GM23248 (cell line): ENCODE measurements at regions not wholly inside any gene's neighbourhood (a gene's known extent, or its start where the extent isn't known, plus 50 kb on each side); places are given as distances from the start of the nearest gene placed in this dataset.
"Not testable (repeated sequence)": the region's sequence is repeated elsewhere in the genome, so short reads cannot be mapped to it uniquely, and the experiment has no call there.

Source experiments
- DNase-seq: peaks from one replicate; pipeline ENCODE4 v3.0.0-alpha.2; 2015
- H2AFZ ChIP-seq: fragments of 200-600 bp; sonication (generic); 2 replicates; pipeline ENCODE4 v1.6.1; 2016; ENCODE audit warnings: antibody characterized with exemption
- H3F3A ChIP-seq: fragments of 200-600 bp; sonication (generic); 2 replicates; pipeline ENCODE4 v1.6.1; 2016; ENCODE audit warnings: mild to moderate bottlenecking, antibody characterized with exemption, mixed run types; ENCODE audit not compliant: insufficient read depth
- H3K27ac ChIP-seq: fragments of 200-600 bp; sonication (generic); 2 replicates; pipeline ENCODE4 v1.5.1; 2016; ENCODE audit warnings: mild to moderate bottlenecking
- H3K27me3 ChIP-seq: fragments of 200-600 bp; sonication (generic); replicated peaks from 2 replicates; pipeline ENCODE4 v1.6.1; 2016; ENCODE audit warnings: mild to moderate bottlenecking; ENCODE audit not compliant: insufficient read depth
- H3K36me3 ChIP-seq: fragments of 200-600 bp; sonication (generic); 2 replicates; pipeline ENCODE4 v1.6.1; 2016; ENCODE audit warnings: low read depth, mild to moderate bottlenecking
- H3K4me1 ChIP-seq: fragments of 200-600 bp; sonication (generic); 2 replicates; pipeline ENCODE4 v1.6.1; 2016; ENCODE audit warnings: mild to moderate bottlenecking; ENCODE audit not compliant: insufficient read depth
- H3K4me2 ChIP-seq: fragments of 200-600 bp; sonication (generic); one replicate; pipeline ENCODE4 v1.6.1; 2016; ENCODE audit warnings: mild to moderate bottlenecking; ENCODE audit not compliant: unreplicated experiment
- H3K4me3 ChIP-seq: fragments of 200-600 bp; sonication (generic); 2 replicates; pipeline ENCODE4 v1.5.1; 2016; ENCODE audit warnings: mild to moderate bottlenecking
- H3K79me2 ChIP-seq: fragments of 200-600 bp; sonication (generic); 2 replicates; pipeline ENCODE4 v1.6.1; 2016; ENCODE audit warnings: mild to moderate bottlenecking; ENCODE audit not compliant: insufficient read depth
- H3K9ac ChIP-seq: fragments of 200-600 bp; sonication (generic); 2 replicates; pipeline ENCODE4 v1.6.1; 2016; ENCODE audit warnings: mild to moderate bottlenecking
- H3K9me2 ChIP-seq: fragments of 200-600 bp; sonication (generic); 2 replicates; pipeline ENCODE4 v1.6.1; 2016; ENCODE audit warnings: mixed run types, mild to moderate bottlenecking, moderate library complexity; ENCODE audit not compliant: insufficient read depth
- H3K9me3 ChIP-seq: fragments of 200-600 bp; sonication (generic); one replicate; pipeline ENCODE4 v1.6.1; 2017; ENCODE audit warnings: low read depth
- H4K20me1 ChIP-seq: fragments of 200-600 bp; sonication (generic); 2 replicates; pipeline ENCODE4 v1.6.0; 2016; ENCODE audit not compliant: insufficient read depth
- EZH2 ChIP-seq: fragments of 200-600 bp; sonication (generic); IDR thresholded peaks from 2 replicates; pipeline ENCODE4 v1.6.1; 2018; ENCODE audit warnings: antibody characterized with exemption, mild to moderate bottlenecking; ENCODE audit not compliant: insufficient read depth, poor library complexity, severe bottlenecking
- EZH2phosphoT487 ChIP-seq: fragments of 200-600 bp; sonication (generic); IDR thresholded peaks from 2 replicates; pipeline ENCODE4 v1.6.1; 2018; ENCODE audit warnings: antibody characterized with exemption, moderate library complexity, mild to moderate bottlenecking, low read depth; ENCODE audit not compliant: insufficient read depth
- WGBS, 2 experiments: methylation state at CpG; one replicate each; pipeline ENCODE4 v1.1.6; 2015 to 2017; ENCODE audit warnings: low lambda C conversion rate in 2 of 2, low coverage in 1 of 2; ENCODE audit errors: missing lambda C conversion rate in 2 of 2; 5-methylcytosine and 5-hydroxymethylcytosine counted together
- in situ Hi-C: fragments of 300-500 bp; cut with MboI; formaldehyde crosslinking; loops from 2 replicates; pipeline ENCODE4 v1.15.0; 2020

DNA sequence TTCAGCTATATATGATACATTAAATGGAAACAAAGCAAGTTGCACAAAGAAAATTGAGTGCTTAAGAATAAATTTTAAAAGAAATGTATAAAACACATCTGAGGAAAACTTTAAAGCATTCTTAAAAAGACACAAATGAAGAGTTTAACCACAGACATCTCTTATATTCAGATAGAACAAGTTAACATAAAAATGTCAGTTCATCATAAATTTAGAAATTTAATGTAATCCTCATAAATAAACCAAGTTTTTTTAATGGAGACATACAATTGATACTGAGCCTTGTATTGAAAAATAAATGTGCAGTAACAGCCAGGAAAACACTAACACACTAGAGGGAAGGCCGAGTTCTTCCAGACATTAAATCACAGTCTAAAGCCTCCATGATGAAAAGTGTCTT, 243.9 kb upstream of the MKLN1 start:
- H3F3A ChIP-seq = 0 out of 2 replicates have a peak, but pooled peaks cover under 1% of the 10 kb centered on the region
- WGBS, 2 experiments = 91 to 96% methylated on average over 1 of the region's 1 CpG
- in situ Hi-C loops = no loop called here

DNA sequence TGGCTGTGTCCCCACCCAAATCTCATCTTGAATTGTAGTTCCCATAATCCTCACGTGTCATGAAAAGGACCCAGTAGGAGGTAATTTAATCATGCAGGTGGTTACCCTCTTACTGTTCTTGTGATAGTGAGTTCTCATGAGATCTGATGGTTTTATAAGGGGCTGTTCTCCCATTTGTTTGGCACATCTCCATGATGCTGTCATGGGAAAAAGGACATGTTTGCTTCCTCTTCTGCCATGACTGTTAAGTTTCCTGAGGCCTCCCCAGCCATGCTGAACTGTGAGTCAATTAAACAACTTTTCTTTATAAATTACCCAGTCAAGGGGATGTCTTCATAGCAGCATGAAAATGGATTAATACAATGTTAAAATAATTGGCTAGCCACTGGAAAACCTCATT, 243.3 kb upstream of the MKLN1 start:
- 97 to 100% methylated on average over 1 of the region's 1 CpG for WGBS, 2 experiments

More for the DNA sequence above, 243.9 kb upstream of the MKLN1 start:
- no peaks in the 10 kb centered on the region for H3K9me2 ChIP-seq
- no peak overlapping the region for H3K4me3 ChIP-seq
- H3K4me2 ChIP-seq = no peak overlapping the region
- no peak overlapping the region for H3K27ac ChIP-seq
- H3K36me3 ChIP-seq = peaks cover 6% of the 10 kb centered on the region; the same call in 1 of the 2 replicates
- H4K20me1 ChIP-seq = peaks cover 29% of the 10 kb centered on the region; the same call in 1 of the 2 replicates
- H3K27me3 ChIP-seq = no peaks in the 10 kb centered on the region
- TF ChIP-seq EZH2phosphoT487 (no peak), EZH2 (no peak)
- DNase-seq = no peak
- no peaks in the 10 kb centered on the region for H3K9me3 ChIP-seq
- peaks cover 100% of the 10 kb centered on the region for H3K79me2 ChIP-seq
- no peaks in the 10 kb centered on the region for H3K4me1 ChIP-seq
- no peak overlapping the region for H2AFZ ChIP-seq
- H3K9ac ChIP-seq = no peak overlapping the region

GRCh38 chr7:131087756-131088658, 239.7 kb upstream of the MKLN1 start:
- H3K4me3 ChIP-seq = no peak overlapping the region
- no peaks in the 10 kb centered on the region for H3K27me3 ChIP-seq
- in situ Hi-C loops = no loop called here
- no peak for DNase-seq
- peaks cover 21% of the 10 kb centered on the region; the same call in 1 of the 2 replicates for H3K36me3 ChIP-seq
- no peak overlapping the region for H3K4me2 ChIP-seq
- H3K27ac ChIP-seq = no peak overlapping the region
- peaks cover 48% of the 10 kb centered on the region; the same call in 1 of the 2 replicates for H4K20me1 ChIP-seq
- 48 to 56% methylated on average over 8 of the region's 8 CpGs for WGBS, 2 experiments
- H3K9me2 ChIP-seq = no peaks in the 10 kb centered on the region
- peaks cover 100% of the 10 kb centered on the region for H3K79me2 ChIP-seq
- TF ChIP-seq EZH2phosphoT487 (no peak), EZH2 (no peak)
- H3K9me3 ChIP-seq = no peaks in the 10 kb centered on the region
- H3K9ac ChIP-seq = no peak overlapping the region
- no peak overlapping the region for H2AFZ ChIP-seq
- H3K4me1 ChIP-seq = peaks cover 18% of the 10 kb centered on the region; the same call in 1 of the 2 replicates
- peaks cover 11% of the 10 kb centered on the region; the same call in 1 of the 2 replicates for H3F3A ChIP-seq

More for the DNA sequence above, 243.3 kb upstream of the MKLN1 start:
- H3K79me2 ChIP-seq = peaks cover 100% of the 10 kb centered on the region
- DNase-seq, H3K9ac ChIP-seq, H3K4me2 ChIP-seq, H3K9me3 ChIP-seq, H2AFZ ChIP-seq, H3K36me3 ChIP-seq, H3F3A ChIP-seq, H3K9me2 ChIP-seq, H3K4me1 ChIP-seq, in situ Hi-C loops, H3K4me3 ChIP-seq, H3K27ac ChIP-seq, H3K27me3 ChIP-seq: not testable (repeated sequence)
- peaks cover 29% of the 10 kb centered on the region; the same call in 1 of the 2 replicates for H4K20me1 ChIP-seq

- H3F3A ChIP-seq = peaks cover 11% of the 10 kb centered on the region; the same call in 1 of the 2 replicates
- no peak for DNase-seq
- peaks cover 18% of the 10 kb centered on the region; the same call in 1 of the 2 replicates for H3K4me1 ChIP-seq
- no peaks in the 10 kb centered on the region for H3K27me3 ChIP-seq
- H3K4me3 ChIP-seq = no peak overlapping the region
- peaks cover 29% of the 10 kb centered on the region for H3K36me3 ChIP-seq
- H3K9ac ChIP-seq = no peak overlapping the region
- in situ Hi-C loops = loop anchor here (10.0 kb wide), 1 partner anchor 335 kb away; no protein-coding TSS in a partner anchor
- H3K9me3 ChIP-seq = no peaks in the 10 kb centered on the region
- TF ChIP-seq EZH2phosphoT487 (no peak), EZH2 (no peak)
- H3K4me2 ChIP-seq = no peak overlapping the region
- H4K20me1 ChIP-seq = peaks cover 37% of the 10 kb centered on the region
- no peak overlapping the region for H2AFZ ChIP-seq
- peaks cover 100% of the 10 kb centered on the region for H3K79me2 ChIP-seq
- 80 to 82% methylated on average over 2 of the region's 2 CpGs for WGBS, 2 experiments
- H3K27ac ChIP-seq = no peak overlapping the region
- no peaks in the 10 kb centered on the region for H3K9me2 ChIP-seq
Observed at GRCh38 chr7:131090188-131090587, 237.5 kb upstream of the MKLN1 start.
